ENCODE measurements at regions not wholly inside any gene's neighbourhood (a gene's known extent, or its start where the extent isn't known, plus 50 kb on each side); places are given as distances from the start of the nearest gene placed in this dataset.

- no peak for ATAC-seq
- Mint-ChIP-seq H3K9me3 (no peaks in the 10 kb centered on the region), H3K27ac (no peak overlapping the region), H3K36me3 (no peaks in the 10 kb centered on the region)
- no peak for DNase-seq (ENCODE audit: low spot score in 2 of 2)
Measured at GRCh38 chr17:79331492-79331891, 256.9 kb downstream of the ENGASE start.

DNA sequence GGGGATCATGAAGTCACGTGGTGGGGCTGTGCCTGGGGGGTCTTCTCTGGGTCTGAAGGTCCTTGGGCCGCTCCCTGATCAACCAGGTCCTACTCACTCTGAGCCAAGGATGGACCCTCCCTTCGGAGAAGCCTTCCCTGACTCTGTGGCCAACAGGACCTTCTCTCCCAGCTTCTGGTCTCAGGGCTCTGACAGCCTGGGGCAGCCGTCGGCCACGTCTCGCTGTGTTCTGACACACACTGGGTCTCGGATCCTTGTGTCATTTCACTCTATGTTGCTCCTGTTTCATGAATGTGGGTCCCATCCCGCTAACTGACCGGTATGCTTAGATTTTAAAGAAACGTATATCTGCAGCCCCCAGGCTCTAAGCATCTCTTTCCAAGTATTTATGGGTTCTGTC is 256.1 kb downstream of the ENGASE start:
- no peaks in the 10 kb centered on the region for H3K36me3 Mint-ChIP-seq
- no peak overlapping the region for H3K27ac Mint-ChIP-seq
- H3K9me3 Mint-ChIP-seq = no peaks in the 10 kb centered on the region
- DNase-seq (ENCODE audit: low spot score in 2 of 2) (no peak), ATAC-seq (no peak)

DNA sequence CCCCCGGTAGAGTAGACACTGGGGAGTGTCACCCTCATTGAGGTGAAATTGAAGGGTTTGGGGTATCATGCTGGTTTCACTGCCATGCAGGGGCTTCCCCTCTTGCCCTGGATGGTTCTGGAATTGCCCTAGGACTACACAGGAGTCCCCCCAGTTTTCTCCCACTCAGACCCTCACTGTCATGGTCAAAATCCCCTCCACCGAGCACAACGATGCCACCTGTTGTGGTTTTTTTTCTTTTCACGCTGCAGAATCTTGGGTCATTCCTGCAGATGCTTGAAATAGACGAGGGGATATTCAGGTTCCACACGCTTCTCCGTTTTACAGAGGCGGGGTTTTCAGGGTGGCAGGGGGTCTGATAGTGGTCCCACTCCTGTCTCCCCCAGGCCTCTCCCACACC is 255.6 kb downstream of the ENGASE start:
- Mint-ChIP-seq H3K9me3 (no peaks in the 10 kb centered on the region), H3K36me3 (no peaks in the 10 kb centered on the region), H3K27ac (no peak overlapping the region)
- ATAC-seq (no peak), DNase-seq (ENCODE audit: low spot score in 2 of 2) (no peak)

- Mint-ChIP-seq H3K9me3 (no peaks in the 10 kb centered on the region), H3K36me3 (no peaks in the 10 kb centered on the region)
- no peak for DNase-seq (ENCODE audit: low spot score in 2 of 2)
Measured at GRCh38 chr17:79326814-79327213, 252.2 kb downstream of the ENGASE start.

GRCh38 chr17:79325709-79326430 is 251.2 kb downstream of the ENGASE start:
- H3K27ac Mint-ChIP-seq = no peak overlapping the region
- DNase-seq (ENCODE audit: low spot score in 2 of 2) (no peak), ATAC-seq (no peak)
- no peaks in the 10 kb centered on the region for H3K9me3 Mint-ChIP-seq
- H3K36me3 Mint-ChIP-seq = no peaks in the 10 kb centered on the region

More at GRCh38 chr17:79326814-79327213, 252.2 kb downstream of the ENGASE start:
- no peak overlapping the region for H3K27ac Mint-ChIP-seq
- no peak for ATAC-seq

DNA sequence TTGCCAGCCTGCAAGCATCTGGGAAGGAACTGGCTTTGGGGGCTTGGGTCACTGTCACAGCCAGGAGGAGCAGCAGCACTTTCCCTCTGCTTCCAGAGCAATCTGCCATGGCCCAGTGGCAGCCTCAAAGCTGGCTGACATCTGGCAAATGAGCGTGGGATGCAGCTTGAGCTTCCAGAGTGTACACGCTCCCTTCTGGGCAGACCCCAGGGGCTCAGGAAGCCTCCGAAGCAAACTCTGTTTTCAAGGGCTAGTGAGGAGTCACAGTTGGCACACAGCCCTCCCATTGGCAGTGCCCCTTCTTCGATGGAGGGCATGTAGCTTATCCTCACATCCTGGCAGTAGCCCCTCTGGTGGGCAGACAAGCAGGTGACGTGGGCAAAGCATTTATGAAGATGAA is 249.6 kb downstream of the ENGASE start:
- no peak overlapping the region for H3K27ac Mint-ChIP-seq
- ATAC-seq (no peak), DNase-seq (ENCODE audit: low spot score in 2 of 2) (no peak)
- H3K36me3 Mint-ChIP-seq = no peaks in the 10 kb centered on the region
- H3K9me3 Mint-ChIP-seq = no peaks in the 10 kb centered on the region

DNA sequence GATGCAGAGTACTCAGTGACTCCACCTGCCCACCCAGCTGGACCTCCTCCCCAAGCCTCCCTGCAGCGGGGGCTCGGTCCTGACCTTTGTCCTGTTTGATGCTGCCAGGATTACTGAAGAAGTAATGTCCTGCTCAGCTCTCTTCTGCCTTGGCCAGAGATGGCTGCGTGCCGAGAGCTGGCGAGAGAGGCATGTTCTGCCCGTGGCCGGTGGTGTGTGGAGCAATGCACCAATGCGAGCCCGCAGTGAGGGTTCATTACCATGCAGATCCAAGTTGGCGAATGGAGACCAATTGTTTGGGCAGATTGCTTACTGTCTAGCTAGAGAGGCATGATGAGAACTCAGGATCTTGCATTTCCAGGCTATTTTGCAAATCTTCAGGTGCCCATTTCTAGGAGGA is 248.9 kb downstream of the ENGASE start:
- ATAC-seq (no peak), DNase-seq (ENCODE audit: low spot score in 2 of 2) (no peak)
- no peak overlapping the region for H3K27ac Mint-ChIP-seq
- no peaks in the 10 kb centered on the region for H3K36me3 Mint-ChIP-seq
- no peaks in the 10 kb centered on the region for H3K9me3 Mint-ChIP-seq

DNA sequence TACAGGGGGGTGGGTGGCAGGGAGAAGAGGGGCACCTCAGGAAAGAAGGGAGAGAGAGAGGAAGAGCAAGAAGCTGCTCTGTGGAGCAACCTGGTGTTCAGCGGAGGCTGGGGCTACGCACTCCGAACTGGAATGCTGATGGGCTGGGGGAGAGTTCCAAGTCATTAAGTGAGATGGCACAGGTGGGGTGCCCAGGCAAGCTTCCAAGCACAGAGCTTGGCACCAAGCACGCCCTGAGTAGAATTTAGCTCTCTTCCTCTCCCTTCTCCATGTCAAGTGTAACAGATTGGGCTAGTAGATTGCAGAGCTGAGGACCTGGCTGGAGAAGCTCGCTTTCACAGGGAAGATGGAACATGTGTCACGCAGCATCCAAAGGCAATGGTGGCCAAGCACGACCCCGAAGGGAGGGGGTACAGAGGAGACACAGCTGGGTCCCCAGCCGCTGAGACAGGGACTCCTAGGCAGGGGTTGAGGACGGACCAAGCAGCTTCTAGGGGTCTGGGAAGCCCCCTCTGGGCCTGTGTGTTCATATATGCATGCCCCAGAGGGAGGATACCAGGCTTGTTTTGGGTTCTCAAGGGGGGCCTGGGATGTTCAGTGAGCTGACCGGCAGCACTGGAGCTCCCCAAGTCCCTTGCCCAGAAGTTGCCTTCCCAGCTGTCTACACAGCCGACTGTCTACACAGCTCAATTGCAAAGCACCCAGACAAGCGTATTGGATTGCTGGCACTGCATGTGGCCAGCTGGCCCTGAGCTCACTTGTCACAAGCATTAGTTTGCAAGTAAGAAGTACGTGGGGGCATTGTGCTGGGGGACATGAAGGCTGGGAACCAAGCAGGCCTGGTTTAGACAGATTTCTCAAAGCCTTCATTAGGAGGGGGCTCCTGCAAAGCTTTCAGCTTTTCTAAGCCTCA is 247.8 kb downstream of the ENGASE start:
- DNase-seq (ENCODE audit: low spot score in 2 of 2) (no peak), ATAC-seq (no peak)
- Mint-ChIP-seq H3K36me3 (no peaks in the 10 kb centered on the region), H3K27ac (no peak overlapping the region), H3K9me3 (no peaks in the 10 kb centered on the region)

DNA sequence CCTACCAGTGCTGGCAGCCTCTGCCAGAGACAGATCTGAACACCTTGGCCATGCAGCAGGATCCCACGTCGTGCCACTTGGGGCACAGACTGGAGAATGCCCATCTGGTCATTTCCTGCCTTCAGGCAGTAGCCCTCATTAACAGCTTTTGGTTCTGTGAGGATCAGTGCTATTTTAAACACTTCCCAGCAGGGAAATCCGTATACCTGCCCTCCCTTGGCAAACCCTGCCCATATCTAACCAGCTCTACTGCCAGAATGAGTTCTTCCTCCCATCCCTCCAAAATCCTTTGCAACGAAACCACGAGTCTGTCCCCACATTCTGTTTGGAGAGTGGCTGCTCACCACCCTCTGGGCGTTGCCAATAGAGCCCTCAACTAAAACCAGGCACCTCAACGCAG is 245.7 kb downstream of the ENGASE start:
- no peaks in the 10 kb centered on the region for H3K9me3 Mint-ChIP-seq
- no peak for ATAC-seq
- no peak for DNase-seq (ENCODE audit: low spot score in 2 of 2)
- no peaks in the 10 kb centered on the region for H3K36me3 Mint-ChIP-seq
- no peak overlapping the region for H3K27ac Mint-ChIP-seq

- no peak for ATAC-seq
- no peak for DNase-seq (ENCODE audit: low spot score in 2 of 2)
- Mint-ChIP-seq H3K27ac (no peak overlapping the region), H3K36me3 (no peaks in the 10 kb centered on the region), H3K9me3 (no peaks in the 10 kb centered on the region)
Measured at GRCh38 chr17:79317916-79318315, 243.3 kb downstream of the ENGASE start.

GRCh38 chr17:79316805-79317204 is 242.2 kb downstream of the ENGASE start:
- H3K36me3 Mint-ChIP-seq = no peaks in the 10 kb centered on the region
- no peak overlapping the region for H3K27ac Mint-ChIP-seq
- H3K9me3 Mint-ChIP-seq = no peaks in the 10 kb centered on the region
- ATAC-seq (no peak), DNase-seq (ENCODE audit: low spot score in 2 of 2) (no peak)

DNA sequence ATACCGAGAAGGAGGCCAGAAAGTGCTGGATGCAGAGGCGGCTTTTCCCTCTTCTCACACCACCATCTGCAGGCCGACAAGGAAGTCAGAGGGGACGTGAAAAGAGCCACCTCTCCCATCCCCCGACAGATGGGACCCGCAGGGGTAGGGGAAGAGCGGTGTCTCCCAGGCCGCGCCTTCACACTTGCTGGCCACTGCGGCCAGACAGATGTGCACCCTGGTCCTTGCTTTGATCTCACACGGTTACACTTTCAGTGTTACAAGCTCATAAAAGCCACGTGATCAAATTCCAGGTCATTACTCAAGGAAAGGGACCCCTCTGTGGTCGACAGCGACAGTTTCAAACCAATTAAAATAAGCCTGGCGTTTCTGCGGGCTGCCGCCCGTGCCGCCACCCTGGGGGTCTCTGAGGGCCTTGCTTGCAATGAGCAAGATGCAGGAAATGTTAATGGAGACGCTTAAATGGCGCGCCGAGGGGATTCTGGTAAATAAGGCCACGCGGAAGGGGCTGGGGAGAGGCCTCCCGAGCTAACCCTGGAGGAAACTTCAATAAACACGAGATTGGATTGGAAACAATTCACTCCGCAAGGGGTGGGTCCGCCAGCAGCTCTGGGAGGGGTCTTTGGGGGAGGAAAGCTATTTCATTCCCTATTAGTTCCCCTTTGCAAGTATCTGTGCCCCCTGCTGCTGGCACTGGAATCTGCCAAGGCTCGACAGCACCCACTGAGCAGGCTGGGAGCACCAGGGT is 240.9 kb downstream of the ENGASE start:
- no peak for ATAC-seq
- H3K36me3 Mint-ChIP-seq = no peaks in the 10 kb centered on the region
- no peak for DNase-seq (ENCODE audit: low spot score in 2 of 2)
- H3K27ac Mint-ChIP-seq = no peak overlapping the region
- H3K9me3 Mint-ChIP-seq = no peaks in the 10 kb centered on the region

DNA sequence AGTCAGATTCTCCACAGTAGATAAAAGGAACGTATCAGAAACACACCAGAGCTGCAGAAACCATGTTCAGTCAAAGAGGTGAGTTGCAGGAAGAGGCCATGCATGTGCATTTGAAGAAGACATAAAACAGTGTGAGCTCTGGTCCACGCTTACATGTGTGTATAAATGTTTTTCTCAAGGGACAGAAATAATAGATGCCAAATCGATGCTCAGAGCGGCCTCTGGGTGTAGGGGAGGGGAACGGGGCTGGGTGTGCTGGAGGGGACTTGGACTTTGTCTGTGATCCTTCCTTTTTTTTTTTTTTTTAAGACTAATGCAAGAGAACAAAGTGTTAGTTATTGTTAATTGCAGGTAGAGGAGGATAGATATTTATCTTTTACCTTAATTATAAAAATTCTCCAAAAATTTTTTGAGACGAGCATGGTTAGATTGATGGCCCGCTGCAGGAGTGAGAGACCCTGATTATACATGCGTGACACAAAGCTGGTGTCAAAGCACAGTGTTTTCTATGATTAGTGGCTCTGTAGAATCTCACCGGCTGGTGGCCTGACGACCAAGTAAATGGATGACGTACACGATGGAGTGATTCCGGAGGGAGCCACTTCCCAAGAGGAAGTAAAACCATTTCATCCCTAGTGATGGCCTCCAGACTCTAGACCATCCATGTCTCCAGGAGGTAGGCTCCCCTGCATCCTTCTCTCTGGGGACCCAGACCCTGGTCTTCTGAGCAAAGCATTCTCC is 240.2 kb downstream of the ENGASE start:
- no peak for ATAC-seq
- H3K27ac Mint-ChIP-seq = no peak overlapping the region

DNA sequence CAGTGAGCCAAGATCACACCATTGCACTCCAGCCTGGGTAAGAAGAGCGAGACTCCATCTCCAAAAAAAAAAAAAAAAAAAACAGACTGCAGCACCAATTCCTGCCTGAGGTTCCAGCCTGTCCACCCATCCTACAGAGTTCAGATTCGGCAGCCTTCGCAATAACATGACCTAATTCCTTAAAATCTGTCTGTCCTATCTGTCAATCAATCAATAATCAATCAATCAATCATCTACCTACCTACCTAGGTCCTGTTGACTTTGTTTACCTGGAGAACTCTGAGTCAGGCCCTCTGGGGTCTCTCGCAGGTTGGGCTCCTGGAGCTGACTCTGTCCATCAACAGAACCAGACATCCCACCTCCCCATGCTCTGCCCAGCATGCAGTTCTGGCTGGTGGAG is 236.7 kb downstream of the ENGASE start:
- H3K36me3 Mint-ChIP-seq = no peaks in the 10 kb centered on the region
- no peaks in the 10 kb centered on the region for H3K9me3 Mint-ChIP-seq
- no peak for ATAC-seq
- DNase-seq (ENCODE audit: low spot score in 2 of 2) = no peak
- H3K27ac Mint-ChIP-seq = no peak overlapping the region

More for the DNA sequence above, 240.2 kb downstream of the ENGASE start:
- Mint-ChIP-seq H3K36me3 (no peaks in the 10 kb centered on the region), H3K9me3 (no peaks in the 10 kb centered on the region)
- no peak for DNase-seq (ENCODE audit: low spot score in 2 of 2)

GRCh38 chr17:79306424-79307318 is 232.0 kb downstream of the ENGASE start:
- no peak for ATAC-seq
- H3K36me3 Mint-ChIP-seq = no peaks in the 10 kb centered on the region
- no peak for DNase-seq (ENCODE audit: low spot score in 2 of 2)
- H3K27ac Mint-ChIP-seq = no peak overlapping the region
- H3K9me3 Mint-ChIP-seq = no peaks in the 10 kb centered on the region
